HEK293 (cell line): ENCODE measurements at regions not wholly inside any gene's neighbourhood (a gene's known extent, or its start where the extent isn't known, plus 50 kb on each side); places are given as distances from the start of the nearest gene placed in this dataset.

Source experiments
- CTCF ChIA-PET: fragments of 350-600 bp; formaldehyde crosslinking; extraction: SDS; loops from one replicate; lab custom pipeline; 2021; ENCODE audit warnings: antibody characterized with exemption; lab: Yijun Ruan, JAX
- POLR2A ChIA-PET: fragments of 300-600 bp; formaldehyde crosslinking; extraction: SDS; loops from one replicate; lab custom pipeline; 2020; ENCODE audit warnings: antibody characterized with exemption, inconsistent platforms; lab: Yijun Ruan, JAX
- H3K27ac ChIP-seq: fragments of 200-500 bp; sonication (Bioruptor generic); 2 replicates; pipeline ENCODE4 v1.5.1; 2014; ENCODE audit warnings: low read depth, low read length, control low read depth, inconsistent platforms; ENCODE audit errors: extremely low read depth
- H3K36me3 ChIP-seq, 2 experiments: fragments of 200-500 bp in 1 of 2; sonication (Bioruptor generic) in 1 of 2; 1 replicate in 1 of 2; 2 replicates in 1 of 2; pipeline ENCODE4 v1.5.1; 2014 to 2017; ENCODE audit warnings: inconsistent platforms in 2 of 2, low read length in 2 of 2; ENCODE audit not compliant: control insufficient read depth in 2 of 2, insufficient read depth in 1 of 2
- H3K4me1 ChIP-seq: fragments of 200-500 bp; sonication (Bioruptor generic); 2 replicates; pipeline ENCODE4 v1.5.1; 2014; ENCODE audit warnings: mild to moderate bottlenecking, low read length, inconsistent platforms; ENCODE audit not compliant: control insufficient read depth, insufficient read depth
- H3K4me3 ChIP-seq: 2 replicates; pipeline ENCODE4 v1.5.1; 2011; ENCODE audit warnings: low read depth, mild to moderate bottlenecking, control low read depth, low read length, moderate library complexity
- H3K9me3 ChIP-seq: fragments of 200-500 bp; sonication (Bioruptor generic); 2 replicates; pipeline ENCODE4 v1.5.1; 2014; ENCODE audit warnings: low read depth, low read length, inconsistent platforms; ENCODE audit not compliant: control insufficient read depth, insufficient read depth
- GLIS1 ChIP-seq: fragments of 450-650 bp; formaldehyde crosslinking; IDR thresholded peaks from 2 replicates; pipeline ENCODE4 v1.5.1; 2016; ENCODE audit warnings: missing biosample characterization, missing genetic modification characterization
- PRDM1 ChIP-seq: fragments of 450-650 bp; formaldehyde crosslinking; IDR thresholded peaks from 2 replicates; pipeline ENCODE4; 2016; ENCODE audit warnings: missing biosample characterization, missing genetic modification characterization
- PRDM6 ChIP-seq: fragments of 450-650 bp; formaldehyde crosslinking; IDR thresholded peaks from 2 replicates; pipeline ENCODE4 v1.5.1; 2017; ENCODE audit warnings: missing biosample characterization, missing genetic modification characterization
- SALL2 ChIP-seq: fragments of 450-650 bp; formaldehyde crosslinking; IDR thresholded peaks from 2 replicates; pipeline ENCODE4 v1.5.0; 2017; ENCODE audit warnings: missing biosample characterization, mild to moderate bottlenecking, missing genetic modification characterization, borderline replicate concordance
- SP2 ChIP-seq: fragments of 450-650 bp; formaldehyde crosslinking; IDR thresholded peaks from 2 replicates; pipeline ENCODE4 v1.5.1; 2016; ENCODE audit warnings: missing biosample characterization, missing genetic modification characterization
- ZBTB1 ChIP-seq: fragments of 450-650 bp; formaldehyde crosslinking; IDR thresholded peaks from 2 replicates; pipeline ENCODE4 v1.5.1; 2016; ENCODE audit warnings: missing biosample characterization, missing genetic modification characterization
- ZBTB26 ChIP-seq: fragments of 450-650 bp; formaldehyde crosslinking; optimal IDR thresholded peaks from 2 replicates; pipeline ENCODE3; 2016; ENCODE audit warnings: missing biosample characterization, mild to moderate bottlenecking, missing genetic modification characterization
- ZNF132 ChIP-seq: fragments of 450-650 bp; formaldehyde crosslinking; IDR thresholded peaks from 2 replicates; pipeline ENCODE4 v1.5.1; 2017; ENCODE audit warnings: missing biosample characterization, missing genetic modification characterization, borderline replicate concordance
- ZNF138 ChIP-seq: fragments of 450-650 bp; formaldehyde crosslinking; IDR thresholded peaks from 2 replicates; pipeline ENCODE4 v1.5.1; 2016; ENCODE audit warnings: missing biosample characterization, missing genetic modification characterization, borderline replicate concordance
- ZNF174 ChIP-seq: fragments of 450-650 bp; formaldehyde crosslinking; IDR thresholded peaks from 2 replicates; pipeline ENCODE4 v1.5.0; 2017; ENCODE audit warnings: missing biosample characterization, mild to moderate bottlenecking, missing genetic modification characterization
- ZNF175 ChIP-seq: fragments of 450-650 bp; formaldehyde crosslinking; IDR thresholded peaks from 2 replicates; pipeline ENCODE4 v1.5.1; 2016; ENCODE audit warnings: missing biosample characterization, missing genetic modification characterization
- ZNF19 ChIP-seq: fragments of 450-650 bp; formaldehyde crosslinking; IDR thresholded peaks from 2 replicates; pipeline ENCODE4; 2016; ENCODE audit warnings: missing biosample characterization, missing genetic modification characterization, low read depth
- ZNF248 ChIP-seq: fragments of 450-650 bp; formaldehyde crosslinking; IDR thresholded peaks from 2 replicates; pipeline ENCODE4 v1.5.1; 2017; ENCODE audit warnings: missing biosample characterization, missing genetic modification characterization
- ZNF292 ChIP-seq: fragments of 450-650 bp; formaldehyde crosslinking; IDR thresholded peaks from 2 replicates; pipeline ENCODE4 v1.5.1; 2016; ENCODE audit warnings: low read depth, missing biosample characterization, missing genetic modification characterization, borderline replicate concordance
- ZNF521 ChIP-seq: fragments of 450-650 bp; formaldehyde crosslinking; IDR thresholded peaks from 2 replicates; pipeline ENCODE4 v1.5.1; 2017; ENCODE audit warnings: missing biosample characterization, mild to moderate bottlenecking, missing genetic modification characterization
- ZNF660 ChIP-seq: fragments of 450-650 bp; IDR thresholded peaks from 2 replicates; pipeline ENCODE4 v1.5.1; 2018; ENCODE audit warnings: missing biosample characterization, mild to moderate bottlenecking, missing genetic modification characterization
- ZNF76 ChIP-seq: fragments of 450-650 bp; formaldehyde crosslinking; IDR thresholded peaks from 2 replicates; pipeline ENCODE4; 2016; ENCODE audit warnings: low read depth, missing biosample characterization, missing genetic modification characterization, borderline replicate concordance
- ZNF777 ChIP-seq: fragments of 450-650 bp; formaldehyde crosslinking; IDR thresholded peaks from 2 replicates; pipeline ENCODE4 v1.5.1; 2017; ENCODE audit warnings: missing biosample characterization, missing genetic modification characterization, borderline replicate concordance
- ZNF785 ChIP-seq: fragments of 450-650 bp; formaldehyde crosslinking; IDR thresholded peaks from 2 replicates; pipeline ENCODE4 v1.5.1; 2016; ENCODE audit warnings: missing biosample characterization, missing genetic modification characterization
- TF ChIP-seq, protein P1 (sequence below): fragments of 450-650 bp; formaldehyde crosslinking; IDR thresholded peaks from 2 replicates; pipeline ENCODE4 v1.5.1; 2017; ENCODE audit warnings: missing biosample characterization, missing genetic modification characterization

DNA sequence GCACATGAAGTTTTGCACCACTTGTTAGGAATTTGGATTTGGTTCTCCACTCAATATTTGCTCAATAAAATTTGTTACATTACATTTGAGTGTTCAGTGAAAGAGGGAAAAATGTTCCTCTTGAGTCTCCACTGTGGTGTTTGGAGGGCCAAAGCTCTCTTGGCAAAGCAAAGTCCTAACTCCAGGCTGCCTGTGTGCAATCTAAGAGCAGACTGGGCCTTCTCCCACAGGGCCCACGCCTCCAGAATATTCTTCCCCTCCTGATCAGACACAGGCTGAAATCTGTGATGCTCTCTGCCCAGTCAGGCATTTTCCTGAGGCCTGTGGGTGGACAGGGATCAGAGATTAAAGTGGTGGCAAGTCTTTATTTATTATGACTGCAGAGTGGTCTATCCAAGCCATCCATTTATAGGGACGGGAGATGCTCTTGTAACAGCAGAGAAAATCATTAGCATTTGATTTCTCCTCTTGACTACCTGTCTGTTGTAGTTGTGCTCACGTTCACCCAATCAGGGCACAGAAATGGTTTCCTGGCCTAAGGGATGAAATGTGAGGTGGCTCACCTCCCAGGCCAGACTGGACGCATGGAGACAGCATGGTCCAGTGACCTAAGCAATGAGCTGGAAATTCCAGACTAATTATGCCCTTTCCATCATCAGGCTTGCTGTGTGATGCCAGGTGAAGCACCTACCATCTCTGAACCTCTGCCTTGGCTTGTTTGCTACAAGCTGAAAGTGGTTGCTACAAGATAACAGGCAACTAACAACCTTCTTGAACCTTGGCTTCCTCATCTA is 147.1 kb upstream of the NRBF2 start (continued):
- TF ChIP-seq PRDM1 (tag by site-specific recombination) (no peak), ZNF19 (tag by site-specific recombination) (no peak), ZNF785 (tag by site-specific recombination) (no peak)
- TF ChIP-seq, protein P1, sequence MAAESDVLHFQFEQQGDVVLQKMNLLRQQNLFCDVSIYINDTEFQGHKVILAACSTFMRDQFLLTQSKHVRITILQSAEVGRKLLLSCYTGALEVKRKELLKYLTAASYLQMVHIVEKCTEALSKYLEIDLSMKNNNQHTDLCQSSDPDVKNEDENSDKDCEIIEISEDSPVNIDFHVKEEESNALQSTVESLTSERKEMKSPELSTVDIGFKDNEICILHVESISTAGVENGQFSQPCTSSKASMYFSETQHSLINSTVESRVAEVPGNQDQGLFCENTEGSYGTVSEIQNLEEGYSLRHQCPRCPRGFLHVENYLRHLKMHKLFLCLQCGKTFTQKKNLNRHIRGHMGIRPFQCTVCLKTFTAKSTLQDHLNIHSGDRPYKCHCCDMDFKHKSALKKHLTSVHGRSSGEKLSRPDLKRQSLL = no peak

GRCh38 chr10:62981096-62981495 is 152.0 kb upstream of the NRBF2 start:
- Histone ChIP-seq H3K4me1 (no peaks in the 10 kb centered on the region), H3K9me3 (no peaks in the 10 kb centered on the region), H3K36me3 (no peaks in the 10 kb centered on the region), H3K4me3 (no peak overlapping the region), H3K27ac (no peak overlapping the region)
- ChIA-PET POLR2A (no interaction called here), CTCF (no interaction called here)
- TF ChIP-seq ZNF248 (tag by site-specific recombination) = no peak
- TF ChIP-seq ZBTB26 (tag by site-specific recombination) = no peak
- TF ChIP-seq ZNF292 (tag by site-specific recombination) = no peak
- TF ChIP-seq ZNF132 = no peak
- TF ChIP-seq ZNF175 (tag by site-specific recombination) = no peak
- no peak for TF ChIP-seq ZNF76 (tag by site-specific recombination)
- no peak for TF ChIP-seq ZNF138 (tag by site-specific recombination)
- no peak for TF ChIP-seq PRDM6
- no peak for TF ChIP-seq ZNF521 (tag by site-specific recombination)
- TF ChIP-seq ZNF660 (tag by site-specific recombination) = no peak
- TF ChIP-seq SP2 (tag by site-specific recombination) = no peak

GRCh38 chr10:62980687-62981086 is 152.4 kb upstream of the NRBF2 start:
- TF ChIP-seq GLIS1 (tag by site-specific recombination) = no peak
- no peak for TF ChIP-seq SALL2 (tag by site-specific recombination)
- TF ChIP-seq ZNF777 (tag by site-specific recombination) = no peak
- TF ChIP-seq ZNF174 = no peak
- TF ChIP-seq ZBTB1 (tag by site-specific recombination) = no peak
- H3K4me3 ChIP-seq = no peak overlapping the region
- no peaks in the 10 kb centered on the region for H3K9me3 ChIP-seq
- ChIA-PET POLR2A (no interaction called here), CTCF (interaction anchor here (0.7 kb wide), 1 partner anchor 472 kb away, joined by 8 read pairs; no protein-coding TSS in a partner anchor)
- no peak overlapping the region for H3K27ac ChIP-seq
- no peaks in the 10 kb centered on the region for H3K4me1 ChIP-seq
- no peaks in the 10 kb centered on the region for H3K36me3 ChIP-seq
